ENCODE measurements at regions not wholly inside any gene's neighbourhood (a gene's known extent, or its start where the extent isn't known, plus 50 kb on each side); places are given as distances from the start of the nearest gene placed in this dataset.

GRCh38 chr12:76226397-76226796 is 121.8 kb downstream of the BBS10 start:
- Mint-ChIP-seq H3K36me3 (ENCODE audit: low read depth, unreplicated experiment) (no peaks in the 10 kb centered on the region), H3K27me3 (ENCODE audit: unreplicated experiment) (peaks cover 2% of the 10 kb centered on the region), H3K27ac (ENCODE audit: unreplicated experiment) (no peak overlapping the region), H3K4me3 (ENCODE audit: unreplicated experiment) (no peak overlapping the region), H3K4me1 (ENCODE audit: unreplicated experiment) (peaks cover 3% of the 10 kb centered on the region), H3K9me3 (ENCODE audit: unreplicated experiment) (no peaks in the 10 kb centered on the region)
- TF ChIP-seq, protein P1, sequence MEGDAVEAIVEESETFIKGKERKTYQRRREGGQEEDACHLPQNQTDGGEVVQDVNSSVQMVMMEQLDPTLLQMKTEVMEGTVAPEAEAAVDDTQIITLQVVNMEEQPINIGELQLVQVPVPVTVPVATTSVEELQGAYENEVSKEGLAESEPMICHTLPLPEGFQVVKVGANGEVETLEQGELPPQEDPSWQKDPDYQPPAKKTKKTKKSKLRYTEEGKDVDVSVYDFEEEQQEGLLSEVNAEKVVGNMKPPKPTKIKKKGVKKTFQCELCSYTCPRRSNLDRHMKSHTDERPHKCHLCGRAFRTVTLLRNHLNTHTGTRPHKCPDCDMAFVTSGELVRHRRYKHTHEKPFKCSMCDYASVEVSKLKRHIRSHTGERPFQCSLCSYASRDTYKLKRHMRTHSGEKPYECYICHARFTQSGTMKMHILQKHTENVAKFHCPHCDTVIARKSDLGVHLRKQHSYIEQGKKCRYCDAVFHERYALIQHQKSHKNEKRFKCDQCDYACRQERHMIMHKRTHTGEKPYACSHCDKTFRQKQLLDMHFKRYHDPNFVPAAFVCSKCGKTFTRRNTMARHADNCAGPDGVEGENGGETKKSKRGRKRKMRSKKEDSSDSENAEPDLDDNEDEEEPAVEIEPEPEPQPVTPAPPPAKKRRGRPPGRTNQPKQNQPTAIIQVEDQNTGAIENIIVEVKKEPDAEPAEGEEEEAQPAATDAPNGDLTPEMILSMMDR (IDR thresholded peaks at IDR 0.05; ENCODE audit: unreplicated experiment): no peak
- no peak for DNase-seq (ENCODE audit: low spot score)

DNA sequence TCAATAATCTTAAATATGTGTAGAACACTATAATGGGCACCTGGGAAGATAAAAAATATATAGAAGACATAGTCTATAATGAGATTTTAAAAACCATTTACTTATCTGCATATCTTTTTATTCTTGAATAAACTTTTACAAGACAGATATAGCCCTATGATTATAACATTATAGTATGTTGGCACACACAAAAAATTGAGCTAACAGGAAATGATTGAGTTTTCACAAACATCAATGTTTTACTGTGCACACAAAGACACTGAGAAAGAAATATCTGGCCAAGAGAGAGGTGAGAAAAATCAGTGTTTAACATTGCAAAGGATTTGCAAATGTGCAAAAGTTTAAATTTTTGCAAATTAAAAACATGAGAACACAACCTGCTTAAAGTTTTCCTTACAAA is 124.3 kb downstream of the BBS10 start:
- no peaks in the 10 kb centered on the region for H3K36me3 Mint-ChIP-seq (ENCODE audit: low read depth, unreplicated experiment)
- no peaks in the 10 kb centered on the region for H3K27me3 Mint-ChIP-seq (ENCODE audit: unreplicated experiment)
- no peak overlapping the region for H3K4me3 Mint-ChIP-seq (ENCODE audit: unreplicated experiment)
- no peak overlapping the region for H3K27ac Mint-ChIP-seq (ENCODE audit: unreplicated experiment)
- H3K9me3 Mint-ChIP-seq (ENCODE audit: unreplicated experiment): no peaks in the 10 kb centered on the region
- DNase-seq (ENCODE audit: low spot score): no peak
- TF ChIP-seq, protein P1 (IDR thresholded peaks at IDR 0.05; ENCODE audit: unreplicated experiment): no peak
- peaks cover 10% of the 10 kb centered on the region for H3K4me1 Mint-ChIP-seq (ENCODE audit: unreplicated experiment)

DNA sequence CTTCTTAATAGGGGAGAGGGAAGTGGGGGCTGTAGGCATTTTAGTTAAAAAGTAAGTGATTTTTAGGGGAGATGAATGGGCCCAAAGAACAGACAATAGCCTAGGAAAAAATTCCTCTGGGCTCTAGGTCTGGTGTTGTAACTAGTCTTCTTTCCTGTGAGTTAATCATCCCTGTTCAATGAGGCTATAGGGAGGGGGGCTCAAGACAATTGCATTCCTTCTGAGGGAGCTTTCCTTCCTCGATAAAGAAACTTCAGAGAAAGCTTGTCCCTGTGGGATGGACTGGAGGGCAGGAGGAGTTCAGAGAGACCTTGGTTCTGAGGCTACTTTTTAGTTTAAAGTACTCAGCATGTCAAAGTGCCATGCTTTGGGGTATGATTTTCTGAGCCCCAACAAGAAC is 127.2 kb downstream of the BBS10 start:
- Mint-ChIP-seq H3K27me3 (ENCODE audit: unreplicated experiment) (no peaks in the 10 kb centered on the region), H3K9me3 (ENCODE audit: unreplicated experiment) (no peaks in the 10 kb centered on the region), H3K4me3 (ENCODE audit: unreplicated experiment) (no peak overlapping the region), H3K27ac (ENCODE audit: unreplicated experiment) (peak overlapping the region; percentile 62), H3K36me3 (ENCODE audit: low read depth, unreplicated experiment) (no peaks in the 10 kb centered on the region), H3K4me1 (ENCODE audit: unreplicated experiment) (peaks cover 10% of the 10 kb centered on the region)
- TF ChIP-seq, protein P1 (IDR thresholded peaks at IDR 0.05; ENCODE audit: unreplicated experiment): no peak
- no peak for DNase-seq (ENCODE audit: low spot score)

GRCh38 chr12:76219806-76220205 is 128.4 kb downstream of the BBS10 start:
- Mint-ChIP-seq H3K4me1 (ENCODE audit: unreplicated experiment) (peaks cover 10% of the 10 kb centered on the region), H3K4me3 (ENCODE audit: unreplicated experiment) (no peak overlapping the region), H3K27ac (ENCODE audit: unreplicated experiment) (no peak overlapping the region), H3K27me3 (ENCODE audit: unreplicated experiment) (no peaks in the 10 kb centered on the region), H3K36me3 (ENCODE audit: low read depth, unreplicated experiment) (no peaks in the 10 kb centered on the region), H3K9me3 (ENCODE audit: unreplicated experiment) (no peaks in the 10 kb centered on the region)
- TF ChIP-seq, protein P1 (IDR thresholded peaks at IDR 0.05; ENCODE audit: unreplicated experiment): no peak
- no peak for DNase-seq (ENCODE audit: low spot score)

GRCh38 chr12:76216585-76217472 is 131.4 kb downstream of the BBS10 start:
- no peak overlapping the region for H3K4me3 Mint-ChIP-seq (ENCODE audit: unreplicated experiment)
- H3K27ac Mint-ChIP-seq (ENCODE audit: unreplicated experiment): no peak overlapping the region

More at GRCh38 chr12:76216585-76217472, 131.4 kb downstream of the BBS10 start:
- TF ChIP-seq, protein P1 (IDR thresholded peaks at IDR 0.05; ENCODE audit: unreplicated experiment): no peak
- H3K27me3 Mint-ChIP-seq (ENCODE audit: unreplicated experiment): no peaks in the 10 kb centered on the region
- peaks cover 10% of the 10 kb centered on the region for H3K4me1 Mint-ChIP-seq (ENCODE audit: unreplicated experiment)
- no peaks in the 10 kb centered on the region for H3K36me3 Mint-ChIP-seq (ENCODE audit: low read depth, unreplicated experiment)
- H3K9me3 Mint-ChIP-seq (ENCODE audit: unreplicated experiment): no peaks in the 10 kb centered on the region
- no peak for DNase-seq (ENCODE audit: low spot score)
